ENCODE measurements at regions not wholly inside any gene's neighbourhood (a gene's known extent, or its start where the extent isn't known, plus 50 kb on each side); places are given as distances from the start of the nearest gene placed in this dataset.

GRCh38 chr11:119859684-119860083 is 130.7 kb upstream of the NECTIN1 start:
- no peak for TF ChIP-seq ZNF114 (CRISPR knock-in tag; IDR thresholded peaks at IDR 0.05)
- no peak for TF ChIP-seq ZNF462 (CRISPR knock-in tag; IDR thresholded peaks at IDR 0.05)
- no peak for TF ChIP-seq ZNF331 (CRISPR knock-in tag; IDR thresholded peaks at IDR 0.05; ENCODE audit: low read depth)
- no peak for TF ChIP-seq POLR2AphosphoS5 (IDR thresholded peaks at IDR 0.05; ENCODE audit: low read depth)
- no peak for TF ChIP-seq JUNB (IDR thresholded peaks at IDR 0.05; ENCODE audit: unreplicated experiment)
- no peak for TF ChIP-seq STAT1 (IDR thresholded peaks at IDR 0.05; ENCODE audit: unreplicated experiment)
- no peaks in the 10 kb centered on the region for H3K36me3 ChIP-seq (ENCODE audit: insufficient read depth)
- H3K4me1 ChIP-seq (ENCODE audit: insufficient read depth), result no peaks in the 10 kb centered on the region
- H2AFZ ChIP-seq, result no peak overlapping the region
- H3K27me3 ChIP-seq (ENCODE audit: insufficient read depth), result no peaks in the 10 kb centered on the region
- H4K20me1 ChIP-seq (replicated peaks; ENCODE audit: insufficient read depth), result no peaks in the 10 kb centered on the region
- Mint-ChIP-seq H3K4me1 (peaks cover 7% of the 10 kb centered on the region; the same call in 1 of the 3 replicates), H3K36me3 (ENCODE audit: low read depth) (no peaks in the 10 kb centered on the region), H3K27ac (no peak overlapping the region), H3K4me3 (no peak overlapping the region), H3K27me3 (ENCODE audit: insufficient read depth, low read depth, poor library complexity) (peaks cover 12% of the 10 kb centered on the region), H3K9me3 (peaks cover 6% of the 10 kb centered on the region)
- H3K27ac ChIP-seq (ENCODE audit: low read depth), result no peak overlapping the region
- no peaks in the 10 kb centered on the region for H3K9me2 ChIP-seq (ENCODE audit: insufficient read depth)
- ATAC-seq (no peak), DNase-seq (ENCODE audit: low spot score) (no peak)
- no peak overlapping the region for H3K4me3 ChIP-seq
- H3F3A ChIP-seq (replicated peaks; ENCODE audit: low read depth), result no peaks in the 10 kb centered on the region
- H3K79me2 ChIP-seq (replicated peaks; ENCODE audit: insufficient read depth), result no peaks in the 10 kb centered on the region
- H3K4me2 ChIP-seq, result no peak overlapping the region

GRCh38 chr11:119858288-119858687 is 129.3 kb upstream of the NECTIN1 start:
- ATAC-seq (no peak), DNase-seq (ENCODE audit: low spot score) (no peak)
- Histone ChIP-seq H3K79me2 (replicated peaks; ENCODE audit: insufficient read depth) (no peaks in the 10 kb centered on the region), H2AFZ (no peak overlapping the region), H3K4me1 (ENCODE audit: insufficient read depth) (no peaks in the 10 kb centered on the region), H3K9me2 (ENCODE audit: insufficient read depth) (no peaks in the 10 kb centered on the region), H4K20me1 (replicated peaks; ENCODE audit: insufficient read depth) (no peaks in the 10 kb centered on the region), H3K27me3 (ENCODE audit: insufficient read depth) (no peaks in the 10 kb centered on the region), H3K36me3 (ENCODE audit: insufficient read depth) (no peaks in the 10 kb centered on the region), H3K4me2 (no peak overlapping the region), H3F3A (replicated peaks; ENCODE audit: low read depth) (no peaks in the 10 kb centered on the region), H3K27ac (ENCODE audit: low read depth) (no peak overlapping the region), H3K4me3 (no peak overlapping the region)
- H3K36me3 Mint-ChIP-seq (ENCODE audit: low read depth), result no peaks in the 10 kb centered on the region
- H3K27me3 Mint-ChIP-seq (ENCODE audit: insufficient read depth, low read depth, poor library complexity), result peaks cover 12% of the 10 kb centered on the region
- no peak overlapping the region for H3K27ac Mint-ChIP-seq
- no peaks in the 10 kb centered on the region for H3K4me1 Mint-ChIP-seq
- peaks cover 6% of the 10 kb centered on the region for H3K9me3 Mint-ChIP-seq
- H3K4me3 Mint-ChIP-seq, result no peak overlapping the region; the same call in 2 of the 3 replicates
- TF ChIP-seq REST (IDR thresholded peaks at IDR 0.05; ENCODE audit: unreplicated experiment), result no peak
- TF ChIP-seq JUNB (IDR thresholded peaks at IDR 0.05; ENCODE audit: unreplicated experiment), result no peak
- no peak for TF ChIP-seq CTCF (conservative IDR thresholded peaks at IDR 0.05; ENCODE audit: low read depth in 2 of 2)
